ENCODE measurements at regions not wholly inside any gene's neighbourhood (a gene's known extent, or its start where the extent isn't known, plus 50 kb on each side); places are given as distances from the start of the nearest gene placed in this dataset.

GRCh38 chr5:23626961-23627360 lies 119.6 kb downstream of the PRDM9 start:
- TF ChIP-seq CTCF (IDR thresholded peaks at IDR 0.05; ENCODE audit: low read length): no peak
- no peak for TF ChIP-seq EZH2 (IDR thresholded peaks at IDR 0.05; ENCODE audit: borderline replicate concordance, low read length)
